HuH-7 (cell line): ENCODE measurements at regions not wholly inside any gene's neighbourhood (a gene's known extent, or its start where the extent isn't known, plus 50 kb on each side); places are given as distances from the start of the nearest gene placed in this dataset.
"Not testable (repeated sequence)": the region's sequence is repeated elsewhere in the genome, so short reads cannot be mapped to it uniquely, and the experiment has no call there.

Source experiments
- DNase-seq: peaks from one replicate; pipeline ENCODE4 v3.0.0; 2011; ENCODE audit warnings: low spot score

DNA sequence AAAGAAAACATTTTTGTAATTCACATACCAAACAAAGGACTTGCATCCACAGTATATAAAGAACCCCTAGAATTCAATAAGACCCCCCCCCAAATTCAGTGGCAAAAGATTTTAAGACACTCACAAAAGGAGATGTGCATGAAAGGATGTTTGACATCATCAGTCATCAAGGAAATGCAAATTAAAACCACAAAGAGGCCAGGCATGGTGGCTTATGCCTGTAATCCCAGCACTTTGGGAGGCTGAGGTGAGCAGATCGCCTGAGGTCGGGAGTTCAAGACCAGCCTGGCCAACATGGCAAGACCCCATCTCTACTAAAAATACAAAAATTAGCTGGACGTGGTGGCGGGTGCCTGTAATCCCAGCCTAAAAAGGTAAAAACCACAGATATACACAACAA, 61.3 kb downstream of the AIPL1 start:
- DNase-seq: not testable (repeated sequence)

GRCh38 chr17:6366221-6366666, 68.7 kb downstream of the AIPL1 start:
- DNase-seq: no peak

GRCh38 chr17:6365200-6365943, 69.5 kb downstream of the AIPL1 start:
- peak; percentile 8 for DNase-seq

- no peak for DNase-seq
Observed at GRCh38 chr17:6361733-6362132, 73.2 kb downstream of the AIPL1 start.

DNA sequence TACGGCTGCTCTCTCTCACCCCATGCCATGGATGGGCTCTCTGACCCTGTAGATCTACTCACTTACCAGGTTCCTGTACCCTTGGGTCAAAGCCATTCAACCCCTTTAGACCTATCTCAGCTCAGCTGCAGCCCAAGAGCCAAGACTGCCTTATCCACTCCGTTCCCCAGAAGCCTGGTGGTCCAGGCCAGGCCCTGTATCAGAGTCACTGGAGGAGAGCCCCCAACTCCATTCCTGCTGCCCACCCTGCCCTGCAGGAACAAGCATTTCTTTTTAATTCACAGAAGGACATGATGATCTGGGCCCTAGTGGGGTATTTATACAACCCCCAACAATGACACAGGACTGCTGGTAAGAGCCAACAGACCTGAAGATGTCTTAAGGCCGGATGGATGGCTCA, 76.8 kb downstream of the AIPL1 start:
- no peak for DNase-seq

DNA sequence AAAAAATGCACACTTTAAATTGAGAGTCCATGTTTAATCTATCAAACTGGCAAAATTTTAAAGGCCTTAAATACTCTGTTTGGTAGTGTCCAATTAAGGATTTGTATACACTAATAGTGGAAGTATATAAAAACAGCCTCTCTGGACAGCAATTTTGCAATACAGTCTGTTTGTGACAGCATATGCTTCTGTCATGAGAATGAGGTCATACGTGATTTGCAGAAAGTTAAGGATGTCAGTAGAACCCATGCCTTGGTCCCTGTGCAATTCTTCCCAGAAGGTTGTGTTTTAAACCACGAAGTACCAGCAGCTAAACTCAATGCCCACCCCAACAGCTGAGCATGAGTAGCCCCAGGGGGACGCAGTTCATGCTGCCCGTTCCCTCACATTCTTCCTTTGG, 78.4 kb downstream of the AIPL1 start:
- no peak for DNase-seq

DNA sequence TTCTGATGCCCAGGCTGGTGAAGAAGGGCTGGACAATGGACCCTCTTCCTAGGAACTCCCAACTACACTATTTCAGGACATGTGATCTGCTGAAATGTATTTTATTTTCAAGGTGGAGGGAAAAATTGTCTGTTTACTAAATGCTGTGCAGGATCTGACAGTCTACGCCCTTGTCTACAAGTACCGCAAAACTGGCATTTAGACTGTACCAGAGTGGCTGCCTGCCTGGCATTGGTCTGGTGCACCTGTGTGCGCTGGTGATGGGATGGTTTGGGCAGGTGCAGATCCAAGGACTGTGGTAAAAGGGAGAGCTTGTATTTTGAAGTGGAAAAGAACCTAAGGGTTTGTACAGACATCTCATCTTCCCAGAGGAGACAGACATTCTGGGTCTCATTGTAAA, 79.7 kb downstream of the AIPL1 start:
- DNase-seq: no peak

GRCh38 chr17:6352801-6353560, 81.9 kb downstream of the AIPL1 start:
- no peak for DNase-seq

DNA sequence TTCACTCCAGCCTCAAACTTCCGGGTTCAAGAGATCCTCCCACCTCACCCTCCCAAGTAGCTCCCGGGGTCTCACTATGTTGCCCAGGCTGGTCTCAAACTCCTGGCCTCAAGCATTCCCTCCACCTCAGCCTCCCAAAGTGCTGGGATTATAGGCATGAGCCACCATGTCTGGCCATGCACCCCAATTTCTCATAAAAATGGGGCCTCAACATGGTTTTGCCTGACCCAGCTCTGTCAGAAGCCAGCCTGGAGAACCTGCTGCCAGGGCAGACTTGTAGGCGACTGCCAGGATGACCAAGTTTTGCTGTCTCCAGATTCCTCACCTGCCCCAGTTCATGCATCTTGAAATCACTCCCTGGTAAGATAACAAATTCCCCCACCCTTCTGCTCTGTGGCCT, 82.9 kb downstream of the AIPL1 start:
- no peak for DNase-seq

GRCh38 chr17:6350806-6351205, 84.1 kb downstream of the AIPL1 start:
- DNase-seq: no peak

GRCh38 chr17:6348891-6349290, 86.0 kb downstream of the AIPL1 start:
- no peak for DNase-seq

DNA sequence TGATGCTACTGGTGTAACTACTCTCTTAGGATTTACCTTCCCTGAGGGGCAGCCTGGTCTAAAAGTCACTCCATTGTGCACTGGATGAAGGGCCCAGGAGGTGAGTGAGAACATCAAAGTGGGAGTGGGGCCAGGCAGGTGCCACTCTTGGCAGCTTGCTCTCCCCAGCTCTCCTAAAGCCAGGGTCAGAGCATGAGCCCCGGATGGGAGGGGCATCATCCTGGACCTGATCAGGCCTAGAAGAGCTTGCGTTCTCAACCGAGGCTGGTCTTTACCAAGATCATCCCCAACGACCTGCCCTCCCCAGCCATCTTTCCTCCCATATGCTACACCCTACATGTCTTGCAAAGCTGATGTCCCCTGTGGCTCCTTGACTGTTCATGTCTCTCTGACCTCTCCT, 87.1 kb downstream of the AIPL1 start:
- no peak for DNase-seq

- no peak for DNase-seq
Observed at GRCh38 chr17:6346986-6347385, 87.9 kb downstream of the AIPL1 start.

DNA sequence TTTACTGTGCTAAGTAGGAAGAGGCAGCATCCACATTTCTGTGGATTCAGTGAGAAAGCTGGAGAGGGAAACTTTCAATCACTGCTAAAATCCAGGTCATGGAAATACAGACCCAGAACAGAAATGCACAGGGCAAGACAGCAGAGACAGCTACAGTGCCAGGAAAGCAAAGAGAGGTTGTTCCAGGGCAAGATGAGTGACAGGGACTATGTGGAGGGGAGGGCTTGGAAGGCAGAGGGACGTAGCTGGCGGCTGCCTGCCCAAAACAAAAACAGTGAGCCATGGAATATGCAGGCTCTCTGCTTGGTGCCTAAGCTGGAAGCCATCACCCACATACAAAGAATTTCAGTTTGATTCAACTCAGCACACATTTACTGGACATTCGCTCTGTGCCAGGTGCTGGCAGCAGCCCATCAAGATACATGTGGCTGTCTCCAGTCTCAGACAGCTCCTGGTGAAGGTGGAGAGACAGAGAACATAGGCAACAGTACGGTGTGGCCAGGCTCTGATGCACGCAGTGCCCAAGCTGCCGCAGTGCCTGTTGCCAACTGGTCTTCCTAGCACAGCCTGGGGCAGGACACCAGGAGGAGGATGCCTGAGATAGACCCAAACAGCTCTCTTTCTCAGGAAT, 88.7 kb downstream of the AIPL1 start:
- DNase-seq: no peak

DNA sequence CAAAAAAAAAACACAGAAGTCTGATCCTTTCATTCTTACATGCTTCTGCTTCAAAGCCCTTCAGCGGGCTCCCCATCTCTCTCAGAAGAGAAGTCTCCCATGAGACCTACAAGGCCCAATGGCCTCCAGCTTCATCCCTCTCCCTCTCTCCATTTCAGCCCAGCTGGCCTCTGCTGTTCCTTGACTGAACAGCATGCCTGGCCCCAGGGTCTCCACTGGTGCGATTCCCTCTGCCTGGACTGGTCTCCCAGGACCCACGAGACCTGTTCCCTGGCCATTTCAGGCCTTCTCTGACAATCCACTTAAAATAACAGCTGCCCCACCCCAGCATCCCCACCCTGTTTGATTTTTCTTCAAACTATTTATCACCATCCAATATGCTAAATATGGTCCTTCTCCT, 91.2 kb downstream of the AIPL1 start:
- no peak for DNase-seq

- DNase-seq: no peak
Observed at GRCh38 chr17:6343191-6343590, 91.7 kb downstream of the AIPL1 start.

- DNase-seq: no peak
Observed at GRCh38 chr17:6340708-6341107, 94.2 kb downstream of the AIPL1 start.

DNA sequence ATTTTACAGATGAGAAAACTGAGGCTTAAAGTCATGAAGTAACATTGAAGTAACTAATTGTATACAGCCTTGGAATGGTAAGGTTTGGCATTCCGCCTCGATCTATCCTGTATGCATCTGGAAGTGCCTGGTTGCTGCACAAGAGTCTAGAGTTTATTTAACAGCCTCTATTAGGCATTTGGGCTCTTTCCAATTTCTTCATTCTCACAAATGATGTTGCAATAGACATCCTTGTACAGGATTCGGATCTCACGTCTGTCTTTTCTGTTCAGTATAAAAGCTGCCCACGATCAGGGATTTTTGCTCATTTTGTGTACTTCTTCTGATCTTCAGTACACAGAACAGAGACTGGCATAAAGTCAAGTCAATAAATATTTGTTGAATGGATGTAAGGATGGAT, 100.5 kb downstream of the AIPL1 start:
- DNase-seq: no peak

- DNase-seq: no peak
Observed at GRCh38 chr17:6330936-6331335, 104.0 kb downstream of the AIPL1 start.

DNA sequence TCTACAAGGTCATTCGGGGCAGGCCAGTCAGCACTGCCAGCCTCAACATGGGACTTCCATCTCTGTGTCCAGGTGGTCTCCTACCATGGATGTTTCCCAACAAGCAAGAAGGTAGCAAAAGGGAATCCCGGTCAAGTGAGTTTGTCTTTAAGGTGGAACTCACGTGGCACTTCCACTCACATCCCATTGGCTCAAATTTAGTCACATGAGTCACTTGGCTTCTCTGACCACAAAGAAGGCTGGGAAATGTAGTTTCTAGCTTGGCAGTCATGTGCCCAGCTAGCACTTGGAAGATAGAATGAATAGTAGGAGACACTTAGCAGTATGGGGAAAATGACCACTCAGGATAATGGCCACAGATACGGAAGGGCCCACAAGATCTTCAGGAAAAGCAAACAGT, 106.6 kb downstream of the AIPL1 start:
- no peak for DNase-seq

DNA sequence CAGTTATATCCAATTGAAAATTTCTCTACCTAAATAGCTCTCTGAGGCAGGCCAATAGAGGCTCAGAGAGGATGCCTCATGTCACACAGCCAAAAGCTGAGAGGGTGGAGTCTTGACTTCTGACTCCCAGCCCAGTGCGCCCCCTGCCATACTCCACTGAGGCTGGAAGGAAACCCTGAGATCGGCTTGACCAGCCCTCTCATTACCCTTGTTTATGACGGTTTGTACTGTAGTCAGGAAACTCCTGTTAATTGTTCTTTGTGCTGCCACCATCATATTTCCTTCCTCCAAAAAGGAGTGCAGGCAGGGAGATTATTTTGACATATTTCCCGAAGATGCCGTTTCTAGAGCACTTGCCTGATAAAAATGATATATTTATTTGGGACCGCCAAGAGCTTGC, 107.9 kb downstream of the AIPL1 start:
- DNase-seq: no peak

- no peak for DNase-seq
Observed at GRCh38 chr17:6326483-6326882, 108.4 kb downstream of the AIPL1 start.

- no peak for DNase-seq
Observed at GRCh38 chr17:6325741-6326140, 109.2 kb downstream of the AIPL1 start.
